B cell (primary cell): ENCODE measurements at regions not wholly inside any gene's neighbourhood (a gene's known extent, or its start where the extent isn't known, plus 50 kb on each side); places are given as distances from the start of the nearest gene placed in this dataset.

ENCODE experiments used
- ATAC-seq: fragments of 200-7000 bp; cut with Tn5 transposase; one replicate; pipeline ENCODE4 v1.10.0; 2021; ENCODE audit warnings: low read depth, mild to moderate bottlenecking, moderate number of reproducible peaks, moderate library complexity
- CTCF ChIA-PET: fragments of 350-600 bp; sonication (Branson Sonifier 250); formaldehyde crosslinking; loops from one replicate; lab custom pipeline; 2021; ENCODE audit warnings: antibody characterized with exemption, inconsistent platforms; lab: Charles Lee
- POLR2A ChIA-PET: fragments of 350-600 bp; sonication (Branson Sonifier 250); formaldehyde crosslinking; loops from one replicate; lab custom pipeline; 2021; ENCODE audit warnings: antibody characterized with exemption; lab: Charles Lee
- DNase-seq: peaks from one replicate; pipeline ENCODE4 v3.0.0; 2013
- H2AFZ ChIP-seq: 2 replicates; pipeline ENCODE4 v1.6.1; 2012; ENCODE audit warnings: mild to moderate bottlenecking, low read depth, low read length; ENCODE audit not compliant: insufficient read depth, poor library complexity, severe bottlenecking
- H3K27ac ChIP-seq, 2 donors: 1 replicate in 1 of 2; 2 replicates in 1 of 2; pipeline ENCODE4 v1.5.1; 2012 to 2013; ENCODE audit warnings: low read length in 2 of 2, mild to moderate bottlenecking in 2 of 2, moderate library complexity in 1 of 2
- H3K27me3 ChIP-seq, 4 experiments: fragments of 200-600 bp in 1 of 4; sonication (generic) in 1 of 4; replicated peaks in 1 of 4; 1 replicate in 2 of 4; 2 replicates in 2 of 4; pipeline versions ENCODE4 v1.6.1 to v1.7.0; 2013 to 2016; ENCODE audit warnings: low read length in 3 of 4, mild to moderate bottlenecking in 2 of 4, mixed read lengths in 1 of 4, moderate library complexity in 1 of 4; ENCODE audit not compliant: insufficient read depth in 4 of 4, control insufficient read depth in 3 of 4; ENCODE audit errors: control extremely low read depth in 1 of 4
- H3K36me3 ChIP-seq, 2 experiments: replicated peaks in 1 of 2; 1 replicate in 1 of 2; 2 replicates in 1 of 2; pipeline versions ENCODE4 v1.6.1 to v1.7.1; 2013; ENCODE audit warnings: low read length in 1 of 2; ENCODE audit not compliant: insufficient read depth in 2 of 2, control insufficient read depth in 1 of 2; ENCODE audit errors: control extremely low read depth in 1 of 2, extremely low read depth in 1 of 2
- H3K4me1 ChIP-seq, 2 donors: fragments of 200-600 bp in 1 of 2; sonication (generic) in 1 of 2; 1 replicate in 1 of 2; 2 replicates in 1 of 2; pipeline versions ENCODE4 v1.5.1 to v1.6.1; 2013 to 2017; ENCODE audit warnings: low read length in 2 of 2; ENCODE audit not compliant: control insufficient read depth in 2 of 2, insufficient read depth in 2 of 2
- H3K4me2 ChIP-seq: replicated peaks from 2 replicates; pipeline ENCODE3; 2012; ENCODE audit warnings: mild to moderate bottlenecking, low read depth, low read length; ENCODE audit not compliant: poor library complexity, severe bottlenecking
- H3K4me3 ChIP-seq, 5 experiments: fragments of 200-600 bp in 1 of 5; sonication (generic) in 1 of 5; 1 replicate in 3 of 5; 2 replicates in 2 of 5; pipeline versions ENCODE4 v1.5.1 to v1.7.0; 2011 to 2016; ENCODE audit warnings: low read length in 4 of 5, mild to moderate bottlenecking in 4 of 5, low read depth in 2 of 5, control low read depth in 1 of 5, moderate library complexity in 1 of 5; ENCODE audit not compliant: insufficient read depth in 1 of 5; ENCODE audit errors: control extremely low read depth in 1 of 5, extremely low read depth in 1 of 5
- H3K79me2 ChIP-seq: fragments of 200-600 bp; sonication (generic); one replicate; pipeline ENCODE4 v1.6.0; 2016; ENCODE audit warnings: low read length; ENCODE audit not compliant: control insufficient read depth, insufficient read depth
- H3K9ac ChIP-seq: fragments of 200-600 bp; sonication (generic); 2 replicates; pipeline ENCODE4 v1.6.1; 2017; ENCODE audit warnings: mild to moderate bottlenecking, low read length, moderate library complexity
- H3K9me3 ChIP-seq, 3 donors: one replicate each; pipeline versions ENCODE4 v1.6.1 to v1.7.1; 2013; ENCODE audit warnings: low read length in 2 of 3; ENCODE audit not compliant: control insufficient read depth in 2 of 3, insufficient read depth in 1 of 3; ENCODE audit errors: control extremely low read depth in 1 of 3
- H4K20me1 ChIP-seq: 2 replicates; pipeline ENCODE4 v1.6.0; 2012; ENCODE audit warnings: mild to moderate bottlenecking, low read length; ENCODE audit not compliant: insufficient read depth, control insufficient read depth, poor library complexity, severe bottlenecking
- H3K27ac Mint-ChIP-seq: one replicate; pipeline ENCODE4 v1.8.0; 2021; ENCODE audit warnings: mixed read lengths
- H3K27me3 Mint-ChIP-seq: one replicate; pipeline ENCODE4 v1.8.0; 2021; ENCODE audit warnings: mixed read lengths
- H3K4me1 Mint-ChIP-seq: one replicate; pipeline ENCODE4 v1.8.0; 2021; ENCODE audit warnings: mixed read lengths
- H3K4me3 Mint-ChIP-seq: one replicate; pipeline ENCODE4 v1.8.0; 2021; ENCODE audit warnings: mixed read lengths
- H3K9me3 Mint-ChIP-seq: one replicate; pipeline ENCODE4 v1.8.0; 2022; ENCODE audit warnings: mixed read lengths; ENCODE audit not compliant: insufficient read depth
- CTCF ChIP-seq: fragments of 200-600 bp; IDR thresholded peaks from one replicate; pipeline ENCODE4 v1.8.0; 2022; ENCODE audit warnings: antibody characterized with exemption, mild to moderate bottlenecking
- EZH2 ChIP-seq: IDR thresholded peaks from 2 replicates; pipeline ENCODE4 v1.6.1; 2012; ENCODE audit warnings: borderline replicate concordance, low read depth, mild to moderate bottlenecking, moderate library complexity, low read length; ENCODE audit not compliant: insufficient read depth, poor library complexity, severe bottlenecking
- WGBS: methylation state at CpG from one replicate; pipeline ENCODE4 v1.1.5; 2013; ENCODE audit warnings: missing lambda C conversion rate; ENCODE audit not compliant: insufficient coverage; 5-methylcytosine and 5-hydroxymethylcytosine counted together
- intact Hi-C: fragments of 100-400 bp; cut with micrococcal nuclease; formaldehyde crosslinking; loops from one replicate; pipeline ENCODE4 v1.10.0; 2022

GRCh38 chrX:49760290-49760890 is 64.6 kb upstream of the PAGE1 start:
- ATAC-seq (no peak), DNase-seq (no peak)
- Histone ChIP-seq H3K9me3 (no peaks in the 10 kb centered on the region), H3K4me3 (no peak overlapping the region), H3K27me3 (no peaks in the 10 kb centered on the region), H3K4me1 (no peaks in the 10 kb centered on the region), H3K9ac (no peak overlapping the region), H3K27ac (no peak overlapping the region), H3K36me3 (no peaks in the 10 kb centered on the region), H3K4me2 (no peak overlapping the region), H4K20me1 (no peaks in the 10 kb centered on the region), H2AFZ (no peak overlapping the region), H3K79me2 (no peaks in the 10 kb centered on the region)
- WGBS: no CpG with 5 or more reads among the region's 6 CpGs
- CTCF ChIA-PET: interaction anchor here (1.5 kb wide), 1 partner anchor 567 kb away, joined by 3 read pairs; no protein-coding TSS in a partner anchor
- Mint-ChIP-seq H3K27ac (no peak overlapping the region), H3K27me3 (peaks cover 4% of the 10 kb centered on the region), H3K4me1 (no peaks in the 10 kb centered on the region), H3K9me3 (no peaks in the 10 kb centered on the region), H3K4me3 (no peak overlapping the region)
- intact Hi-C loops: loop anchor here (5.0 kb wide), 1 partner anchor 117 kb away; the partner anchor contains the start of gene USP27X
- POLR2A ChIA-PET: no interaction called here
- TF ChIP-seq EZH2 (no peak), CTCF (no peak)

GRCh38 chrX:49756692-49757091 is 60.9 kb upstream of the PAGE1 start:
- H3K27ac Mint-ChIP-seq: no peak overlapping the region
- no peak for TF ChIP-seq CTCF
- TF ChIP-seq EZH2: no peak
- no peaks in the 10 kb centered on the region for H3K79me2 ChIP-seq
- no peak overlapping the region for H3K27ac ChIP-seq
- no peaks in the 10 kb centered on the region for H3K9me3 ChIP-seq
- POLR2A ChIA-PET: no interaction called here
- H3K9ac ChIP-seq: no peak overlapping the region
- no peak overlapping the region for H3K4me3 Mint-ChIP-seq
- H3K9me3 Mint-ChIP-seq: no peaks in the 10 kb centered on the region
- no peaks in the 10 kb centered on the region for H3K36me3 ChIP-seq
- intact Hi-C loops: no loop called here
- peaks cover 1% of the 10 kb centered on the region for H3K4me1 Mint-ChIP-seq
- WGBS: no CpG with 5 or more reads among the region's 2 CpGs
- no peaks in the 10 kb centered on the region for H4K20me1 ChIP-seq
- H2AFZ ChIP-seq: no peak overlapping the region
- H3K4me3 ChIP-seq: no peak overlapping the region
- H3K27me3 ChIP-seq: no peaks in the 10 kb centered on the region
- no peaks in the 10 kb centered on the region for H3K4me1 ChIP-seq
- no peak for ATAC-seq
- H3K4me2 ChIP-seq: no peak overlapping the region
- DNase-seq: no peak
- no peaks in the 10 kb centered on the region for H3K27me3 Mint-ChIP-seq
- CTCF ChIA-PET: no interaction called here
